OCI-LY1 (cell line): ENCODE measurements at regions not wholly inside any gene's neighbourhood (a gene's known extent, or its start where the extent isn't known, plus 50 kb on each side); places are given as distances from the start of the nearest gene placed in this dataset.

ENCODE experiments used
- H2AFZ ChIP-seq: fragments of 200-600 bp; sonication (generic), shearing (Covaris generic); 2 replicates; pipeline ENCODE4 v1.6.0; 2014; ENCODE audit warnings: antibody characterized with exemption, mild to moderate bottlenecking, low read length
- H3F3A ChIP-seq: fragments of 200-600 bp; sonication (generic), shearing (Covaris generic); 2 replicates; pipeline ENCODE4 v1.6.0; 2014; ENCODE audit warnings: mild to moderate bottlenecking, antibody characterized with exemption, low read length, moderate library complexity; ENCODE audit not compliant: insufficient read depth
- H3K27ac ChIP-seq: fragments of 200-600 bp; sonication (generic); 2 replicates; pipeline ENCODE4 v1.5.1; 2014; ENCODE audit warnings: low read length, mixed run types, mild to moderate bottlenecking, low read depth; ENCODE audit not compliant: poor library complexity, severe bottlenecking
- H3K27me3 ChIP-seq: fragments of 200-600 bp; sonication (generic); 2 replicates; pipeline ENCODE4 v1.6.0; 2014; ENCODE audit warnings: antibody characterized with exemption, mild to moderate bottlenecking, low read length, moderate library complexity; ENCODE audit not compliant: insufficient read depth
- H3K36me3 ChIP-seq: fragments of 200-600 bp; sonication (generic); 2 replicates; pipeline ENCODE4 v1.6.1; 2014; ENCODE audit warnings: mild to moderate bottlenecking, antibody characterized with exemption, low read length, moderate library complexity, mixed read lengths; ENCODE audit not compliant: insufficient read depth
- H3K4me1 ChIP-seq: fragments of 200-600 bp; sonication (generic); 2 replicates; pipeline ENCODE4 v1.5.1; 2014; ENCODE audit warnings: mild to moderate bottlenecking, low read length, moderate library complexity; ENCODE audit not compliant: insufficient read depth, severe bottlenecking
- H3K4me2 ChIP-seq: fragments of 200-600 bp; sonication (generic), shearing (Covaris generic); 2 replicates; pipeline ENCODE4 v1.6.1; 2014; ENCODE audit warnings: low read length
- H3K4me3 ChIP-seq: fragments of 200-600 bp; sonication (generic); 2 replicates; pipeline ENCODE4 v1.5.1; 2014; ENCODE audit warnings: low read length, low read depth, mild to moderate bottlenecking, mixed read lengths; ENCODE audit not compliant: poor library complexity, severe bottlenecking
- H3K79me2 ChIP-seq: fragments of 200-600 bp; shearing (Covaris generic); 2 replicates; pipeline ENCODE4 v1.6.1; 2016; ENCODE audit warnings: mixed run types, low read length, mixed read lengths; ENCODE audit not compliant: insufficient read depth
- H3K9ac ChIP-seq: fragments of 200-600 bp; sonication (generic), shearing (Covaris generic); 2 replicates; pipeline ENCODE4 v1.6.1; 2014; ENCODE audit warnings: mild to moderate bottlenecking, low read length, mixed read lengths
- H3K9me2 ChIP-seq: fragments of 200-600 bp; sonication (generic), shearing (Covaris generic); 2 replicates; pipeline ENCODE4 v1.6.1; 2014; ENCODE audit warnings: low read depth, mild to moderate bottlenecking, low read length, mixed read lengths
- H3K9me3 ChIP-seq: fragments of 200-600 bp; shearing (Covaris generic); 2 replicates; pipeline ENCODE4 v1.6.1; 2014; ENCODE audit warnings: low read length, mixed read lengths
- H4K20me1 ChIP-seq: fragments of 200-600 bp; sonication (generic), shearing (Covaris generic); 2 replicates; pipeline ENCODE4 v1.6.0; 2016; ENCODE audit warnings: mild to moderate bottlenecking, low read length; ENCODE audit not compliant: insufficient read depth
- EZH2 ChIP-seq: fragments of 200-600 bp; sonication (generic), shearing (Covaris generic); IDR thresholded peaks from 2 replicates; pipeline ENCODE4 v1.8.0; 2017; ENCODE audit warnings: borderline replicate concordance, mixed run types, mild to moderate bottlenecking, antibody characterized with exemption, low read length, moderate library complexity, mixed read lengths
- TF ChIP-seq, protein P1 (sequence below): fragments of 200-600 bp; sonication (generic), shearing (Covaris generic); IDR thresholded peaks from 2 replicates; pipeline ENCODE4 v1.5.1; 2017; ENCODE audit warnings: mild to moderate bottlenecking, antibody characterized with exemption, low read length, moderate library complexity, mixed read lengths

DNA sequence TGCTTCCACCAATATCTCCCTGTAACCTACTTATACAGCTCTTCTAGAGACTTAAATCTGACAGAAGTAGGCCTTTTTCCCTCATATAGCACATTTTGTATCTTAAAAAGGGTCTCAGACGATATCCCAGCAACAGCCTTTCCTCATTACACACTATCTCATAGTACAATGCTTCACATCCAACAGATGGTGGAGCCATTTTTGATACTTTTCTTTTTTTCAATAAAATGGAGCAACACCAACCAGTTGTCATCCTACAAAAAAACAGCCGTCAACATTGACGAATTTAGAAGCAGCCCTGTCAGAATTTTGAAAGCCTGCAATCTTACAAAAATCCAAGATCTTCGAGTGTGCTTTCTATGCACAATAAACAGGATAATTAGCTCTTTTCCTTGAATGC, 145.9 kb upstream of the NEBL start:
- no peak overlapping the region for H3K4me3 ChIP-seq

DNA sequence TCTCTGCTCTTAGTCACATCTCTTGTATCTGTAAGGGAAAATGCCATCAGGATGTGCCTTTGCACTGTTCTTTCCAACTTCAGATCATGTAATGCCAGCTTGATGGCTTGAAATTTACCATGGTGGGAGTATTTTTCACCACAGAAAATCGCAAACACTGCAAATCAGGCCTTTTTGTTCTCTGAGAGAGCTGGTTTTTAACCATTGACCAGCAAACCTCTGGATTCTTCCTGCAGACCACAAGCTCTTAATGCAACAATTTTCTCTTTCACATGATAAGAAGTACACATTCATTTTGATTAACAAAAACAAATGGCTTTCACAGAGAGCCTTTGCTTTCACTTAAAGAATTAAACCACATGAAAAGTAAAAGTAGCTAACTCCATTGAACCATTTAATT, 145.4 kb upstream of the NEBL start:
- Histone ChIP-seq H2AFZ (no peak overlapping the region), H3K4me1 (no peaks in the 10 kb centered on the region), H3K9ac (no peak overlapping the region), H3K27ac (no peak overlapping the region), H3K79me2 (no peaks in the 10 kb centered on the region), H3K4me2 (no peak overlapping the region), H3K9me2 (no peaks in the 10 kb centered on the region), H3K4me3 (no peak overlapping the region), H3K36me3 (no peaks in the 10 kb centered on the region), H4K20me1 (no peaks in the 10 kb centered on the region), H3K27me3 (no peaks in the 10 kb centered on the region), H3F3A (no peaks in the 10 kb centered on the region), H3K9me3 (no peaks in the 10 kb centered on the region)
- no peak for TF ChIP-seq EZH2
- TF ChIP-seq, protein P1, sequence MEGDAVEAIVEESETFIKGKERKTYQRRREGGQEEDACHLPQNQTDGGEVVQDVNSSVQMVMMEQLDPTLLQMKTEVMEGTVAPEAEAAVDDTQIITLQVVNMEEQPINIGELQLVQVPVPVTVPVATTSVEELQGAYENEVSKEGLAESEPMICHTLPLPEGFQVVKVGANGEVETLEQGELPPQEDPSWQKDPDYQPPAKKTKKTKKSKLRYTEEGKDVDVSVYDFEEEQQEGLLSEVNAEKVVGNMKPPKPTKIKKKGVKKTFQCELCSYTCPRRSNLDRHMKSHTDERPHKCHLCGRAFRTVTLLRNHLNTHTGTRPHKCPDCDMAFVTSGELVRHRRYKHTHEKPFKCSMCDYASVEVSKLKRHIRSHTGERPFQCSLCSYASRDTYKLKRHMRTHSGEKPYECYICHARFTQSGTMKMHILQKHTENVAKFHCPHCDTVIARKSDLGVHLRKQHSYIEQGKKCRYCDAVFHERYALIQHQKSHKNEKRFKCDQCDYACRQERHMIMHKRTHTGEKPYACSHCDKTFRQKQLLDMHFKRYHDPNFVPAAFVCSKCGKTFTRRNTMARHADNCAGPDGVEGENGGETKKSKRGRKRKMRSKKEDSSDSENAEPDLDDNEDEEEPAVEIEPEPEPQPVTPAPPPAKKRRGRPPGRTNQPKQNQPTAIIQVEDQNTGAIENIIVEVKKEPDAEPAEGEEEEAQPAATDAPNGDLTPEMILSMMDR, result no peak

More for the DNA sequence above, 145.9 kb upstream of the NEBL start:
- Histone ChIP-seq H3K4me1 (no peaks in the 10 kb centered on the region), H3K9ac (no peak overlapping the region), H3K9me2 (no peaks in the 10 kb centered on the region), H3K79me2 (no peaks in the 10 kb centered on the region), H3K27ac (no peak overlapping the region), H3F3A (no peaks in the 10 kb centered on the region), H3K4me2 (no peak overlapping the region), H2AFZ (no peak overlapping the region), H3K27me3 (no peaks in the 10 kb centered on the region), H3K36me3 (no peaks in the 10 kb centered on the region), H3K9me3 (no peaks in the 10 kb centered on the region), H4K20me1 (no peaks in the 10 kb centered on the region)
- TF ChIP-seq, protein P1, result no peak
- TF ChIP-seq EZH2, result no peak

DNA sequence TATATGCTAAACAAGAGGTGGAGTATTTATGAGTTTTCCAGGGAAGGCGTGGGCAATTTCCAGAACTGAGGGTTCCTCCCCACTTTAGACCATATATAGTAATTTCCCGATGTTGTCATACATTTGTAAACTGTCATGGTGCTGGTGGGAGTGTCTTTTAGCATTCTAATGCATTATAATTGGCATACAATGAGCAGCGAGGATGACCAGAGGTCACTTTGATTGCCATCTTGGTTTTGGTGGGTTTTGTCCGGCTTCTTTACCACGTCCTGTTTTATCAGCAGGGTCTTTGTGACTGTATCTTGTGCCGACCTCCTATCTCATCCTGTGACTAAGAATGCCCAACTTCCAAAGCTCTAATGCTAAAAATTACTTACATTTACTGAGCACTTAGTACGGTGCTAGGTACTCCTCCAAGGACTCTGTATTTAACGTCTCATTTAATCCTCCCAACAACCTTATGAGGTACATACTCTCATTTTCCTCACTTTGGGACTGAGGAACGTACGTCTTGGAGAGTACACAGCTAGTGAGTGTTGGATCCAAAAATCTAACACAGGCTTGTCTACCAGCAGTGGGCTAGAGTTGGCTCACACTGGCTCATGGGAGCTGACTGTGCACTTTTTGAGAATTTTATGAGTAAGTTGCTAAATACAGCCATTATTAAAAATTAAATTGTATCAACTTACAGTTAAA, 144.8 kb upstream of the NEBL start:
- H3K9me2 ChIP-seq, result no peaks in the 10 kb centered on the region
- no peak overlapping the region for H3K4me2 ChIP-seq
- H3K79me2 ChIP-seq, result no peaks in the 10 kb centered on the region
- H4K20me1 ChIP-seq, result no peaks in the 10 kb centered on the region
- no peaks in the 10 kb centered on the region for H3K36me3 ChIP-seq
- no peaks in the 10 kb centered on the region for H3K4me1 ChIP-seq
- no peak overlapping the region for H3K4me3 ChIP-seq
- no peaks in the 10 kb centered on the region for H3K27me3 ChIP-seq
- no peak for TF ChIP-seq EZH2
- TF ChIP-seq, protein P1, result no peak
- no peak overlapping the region for H3K27ac ChIP-seq
- H3F3A ChIP-seq, result no peaks in the 10 kb centered on the region
- H2AFZ ChIP-seq, result no peak overlapping the region
- H3K9ac ChIP-seq, result no peak overlapping the region
- no peaks in the 10 kb centered on the region for H3K9me3 ChIP-seq
